Trophoblast cell (in vitro differentiated cells and primary cell): ENCODE measurements at regions not wholly inside any gene's neighbourhood (a gene's known extent, or its start where the extent isn't known, plus 50 kb on each side); places are given as distances from the start of the nearest gene placed in this dataset.

Source experiments
- DNase-seq, 2 donors: peaks; one replicate each; pipeline ENCODE4 v3.0.0-alpha.2; 2016
- H2AFZ ChIP-seq: 2 replicates; pipeline ENCODE4 v1.6.1; 2013; ENCODE audit warnings: low read length, moderate library complexity, mild to moderate bottlenecking; ENCODE audit not compliant: insufficient read depth, poor library complexity
- H2AK5ac ChIP-seq: 2 replicates; pipeline ENCODE4 v1.6.1; 2013; ENCODE audit warnings: mild to moderate bottlenecking, low read length
- H2BK120ac ChIP-seq: 2 replicates; pipeline ENCODE4 v1.6.1; 2013; ENCODE audit warnings: low read length, mild to moderate bottlenecking, moderate library complexity; ENCODE audit not compliant: insufficient read depth, poor library complexity
- H2BK12ac ChIP-seq: 2 replicates; pipeline ENCODE4 v1.6.1; 2013; ENCODE audit warnings: mild to moderate bottlenecking, low read length, moderate library complexity
- H2BK5ac ChIP-seq: 2 replicates; pipeline ENCODE4 v1.6.1; 2013; ENCODE audit warnings: low read length, low read depth, moderate library complexity, mild to moderate bottlenecking; ENCODE audit not compliant: poor library complexity
- H3K14ac ChIP-seq: 2 replicates; pipeline ENCODE4 v1.6.1; 2013; ENCODE audit warnings: mild to moderate bottlenecking, low read length
- H3K18ac ChIP-seq: 2 replicates; pipeline ENCODE4 v1.6.1; 2013; ENCODE audit warnings: mild to moderate bottlenecking, low read length
- H3K23ac ChIP-seq: 2 replicates; pipeline ENCODE4 v1.6.1; 2013; ENCODE audit warnings: low read length
- H3K27ac ChIP-seq: 2 replicates; pipeline ENCODE4 v1.5.1; 2013; ENCODE audit warnings: low read depth, mild to moderate bottlenecking, inconsistent platforms, low read length, moderate library complexity
- H3K27me3 ChIP-seq: 2 replicates; pipeline ENCODE4 v1.6.1; 2013; ENCODE audit warnings: inconsistent platforms, mild to moderate bottlenecking, low read length, moderate library complexity; ENCODE audit not compliant: insufficient read depth
- H3K36me3 ChIP-seq, 2 experiments: 1 replicate in 1 of 2; 2 replicates in 1 of 2; pipeline ENCODE4 v1.6.1; 2013; ENCODE audit warnings: low read length in 2 of 2, mild to moderate bottlenecking in 2 of 2, moderate library complexity in 1 of 2; ENCODE audit not compliant: insufficient read depth in 2 of 2, control insufficient read depth in 1 of 2
- H3K4ac ChIP-seq: 2 replicates; pipeline ENCODE4 v1.6.1; 2013; ENCODE audit warnings: low read depth, mild to moderate bottlenecking, low read length, moderate library complexity
- H3K4me1 ChIP-seq, 2 experiments: 1 replicate in 1 of 2; 2 replicates in 1 of 2; pipeline ENCODE4 v1.6.1; 2013; ENCODE audit warnings: low read length in 2 of 2, mild to moderate bottlenecking in 2 of 2, moderate library complexity in 1 of 2; ENCODE audit not compliant: insufficient read depth in 2 of 2, control insufficient read depth in 1 of 2
- H3K4me2 ChIP-seq: 2 replicates; pipeline ENCODE4 v1.6.1; 2013; ENCODE audit warnings: inconsistent platforms, mild to moderate bottlenecking, low read length, moderate library complexity
- H3K4me3 ChIP-seq: 2 replicates; pipeline ENCODE4 v1.5.1; 2013; ENCODE audit warnings: mild to moderate bottlenecking, low read depth, low read length, inconsistent platforms
- H3K79me1 ChIP-seq: one replicate; pipeline ENCODE4 v1.6.1; 2013; ENCODE audit warnings: low read length
- H3K79me2 ChIP-seq: 2 replicates; pipeline ENCODE4 v1.6.1; 2013; ENCODE audit warnings: low read length, mild to moderate bottlenecking; ENCODE audit not compliant: control insufficient read depth, insufficient read depth, poor library complexity
- H3K9ac ChIP-seq: 2 replicates; pipeline ENCODE4 v1.6.1; 2013; ENCODE audit warnings: mild to moderate bottlenecking, low read length
- H3K9me3 ChIP-seq: 2 replicates; pipeline ENCODE4 v1.6.1; 2013; ENCODE audit warnings: low read depth, mild to moderate bottlenecking, control low read depth, inconsistent platforms, low read length; ENCODE audit not compliant: insufficient read depth
- H4K12ac ChIP-seq: 2 replicates; pipeline ENCODE4 v1.6.1; 2013; ENCODE audit warnings: low read depth, mild to moderate bottlenecking, low read length, moderate library complexity
- H4K8ac ChIP-seq: 2 replicates; pipeline ENCODE4 v1.6.1; 2013; ENCODE audit warnings: low read depth, mild to moderate bottlenecking, low read length, moderate library complexity
- H4K91ac ChIP-seq: one replicate; pipeline ENCODE4 v1.6.1; 2013; ENCODE audit warnings: low read depth, mild to moderate bottlenecking, low read length, moderate library complexity
- WGBS: extraction: QIAGEN DNeasy Blood & Tissue Kit; methylation state at CpG from one replicate; pipeline ENCODE4 v1.1.7; 2013; ENCODE audit warnings: missing lambda C conversion rate; ENCODE audit not compliant: insufficient read length, insufficient coverage; ENCODE audit errors: extremely low coverage; 5-methylcytosine and 5-hydroxymethylcytosine counted together

- Histone ChIP-seq H4K8ac (no peak overlapping the region), H3K79me2 (no peaks in the 10 kb centered on the region), H2AK5ac (no peak overlapping the region), H2BK120ac (no peak overlapping the region), H3K9me3 (peaks cover 1% of the 10 kb centered on the region), H3K4me2 (no peak overlapping the region), H3K79me1 (no peaks in the 10 kb centered on the region), H2BK12ac (no peak overlapping the region), H3K36me3 (no peaks in the 10 kb centered on the region), H3K23ac (no peak overlapping the region), H3K4ac (no peak overlapping the region), H3K9ac (no peak overlapping the region), H3K4me3 (no peak overlapping the region), H2AFZ (no peak overlapping the region), H3K4me1 (no peaks in the 10 kb centered on the region), H2BK5ac (no peak overlapping the region), H3K27me3 (no peaks in the 10 kb centered on the region), H4K91ac (no peak overlapping the region), H3K27ac (no peak overlapping the region), H3K14ac (no peak overlapping the region), H4K12ac (no peak overlapping the region), H3K18ac (no peak overlapping the region)
- DNase-seq: peak; percentile 13 to 66
- no CpG with 5 or more reads among the region's 13 CpGs for WGBS
These were observed 1377.9 kb downstream of the RPIA start for GRCh38 chr2:90069290-90069894.

GRCh38 chr2:90076311-90076710 is 1384.8 kb downstream of the RPIA start:
- Histone ChIP-seq H3K79me1 (no peaks in the 10 kb centered on the region), H3K9ac (no peak overlapping the region), H3K4me1 (peaks cover 0 to 3% of the 10 kb centered on the region in 2 experiments), H2BK5ac (no peak overlapping the region), H2BK12ac (no peak overlapping the region), H4K8ac (no peak overlapping the region), H2AFZ (no peak overlapping the region), H2AK5ac (no peak overlapping the region), H3K4ac (no peak overlapping the region), H3K27ac (no peak overlapping the region), H4K91ac (no peak overlapping the region), H3K79me2 (no peaks in the 10 kb centered on the region), H3K36me3 (no peaks in the 10 kb centered on the region), H3K14ac (no peak overlapping the region), H4K12ac (no peak overlapping the region), H3K27me3 (no peaks in the 10 kb centered on the region), H3K4me3 (no peak overlapping the region), H2BK120ac (no peak overlapping the region), H3K9me3 (no peaks in the 10 kb centered on the region), H3K18ac (no peak overlapping the region), H3K23ac (no peak overlapping the region), H3K4me2 (no peak overlapping the region)
- no peak for DNase-seq
- WGBS: no CpG with 5 or more reads among the region's 3 CpGs

- Histone ChIP-seq H3K79me2 (no peaks in the 10 kb centered on the region), H4K8ac (no peak overlapping the region), H2AFZ (no peak overlapping the region), H3K9me3 (no peaks in the 10 kb centered on the region), H2BK120ac (no peak overlapping the region), H3K4me1 (peaks cover 0 to 3% of the 10 kb centered on the region in 2 experiments), H3K36me3 (no peaks in the 10 kb centered on the region), H3K23ac (no peak overlapping the region), H4K91ac (no peak overlapping the region), H3K9ac (no peak overlapping the region), H3K27ac (no peak overlapping the region), H3K4me3 (no peak overlapping the region), H3K4ac (no peak overlapping the region), H4K12ac (no peak overlapping the region), H3K18ac (no peak overlapping the region), H3K14ac (no peak overlapping the region), H2BK12ac (no peak overlapping the region), H2BK5ac (no peak overlapping the region), H3K4me2 (no peak overlapping the region), H3K79me1 (no peaks in the 10 kb centered on the region), H3K27me3 (no peaks in the 10 kb centered on the region), H2AK5ac (no peak overlapping the region)
- WGBS: no CpG with 5 or more reads among the region's 2 CpGs
- DNase-seq: no peak
These were observed 1386.5 kb downstream of the RPIA start for GRCh38 chr2:90077948-90078347.

- Histone ChIP-seq H3K9me3 (no peaks in the 10 kb centered on the region), H2BK12ac (no peak overlapping the region), H3K4me1 (peaks cover 0 to 3% of the 10 kb centered on the region in 2 experiments), H2AK5ac (no peak overlapping the region), H4K8ac (no peak overlapping the region), H2BK5ac (no peak overlapping the region), H2BK120ac (no peak overlapping the region), H4K91ac (no peak overlapping the region), H2AFZ (no peak overlapping the region), H3K27me3 (no peaks in the 10 kb centered on the region), H3K79me2 (no peaks in the 10 kb centered on the region), H3K79me1 (no peaks in the 10 kb centered on the region), H3K23ac (no peak overlapping the region), H3K4me3 (no peak overlapping the region), H3K27ac (no peak overlapping the region), H3K36me3 (no peaks in the 10 kb centered on the region), H3K14ac (no peak overlapping the region), H4K12ac (no peak overlapping the region), H3K18ac (no peak overlapping the region), H3K9ac (no peak overlapping the region), H3K4ac (no peak overlapping the region), H3K4me2 (no peak overlapping the region)
- no peak for DNase-seq
- no CpG with 5 or more reads among the region's 5 CpGs for WGBS
These were observed 1387.9 kb downstream of the RPIA start for GRCh38 chr2:90079374-90079773.
